ENCODE measurements at regions not wholly inside any gene's neighbourhood (a gene's known extent, or its start where the extent isn't known, plus 50 kb on each side); places are given as distances from the start of the nearest gene placed in this dataset.

- no peak overlapping the region for H3K4me3 Mint-ChIP-seq (ENCODE audit: low read depth)
- no peaks in the 10 kb centered on the region for H3K4me1 Mint-ChIP-seq (ENCODE audit: low read depth)
- H3K36me3 Mint-ChIP-seq (ENCODE audit: low read depth): no peaks in the 10 kb centered on the region
- intact Hi-C loops (cut with micrococcal nuclease): no loop called here
- no peaks in the 10 kb centered on the region for H3K27me3 Mint-ChIP-seq (ENCODE audit: low read depth)
- H3K9me3 Mint-ChIP-seq: peaks cover 24% of the 10 kb centered on the region
- DNase-seq (ENCODE audit: low spot score): no peak
- no peak overlapping the region for H3K27ac Mint-ChIP-seq
Observed at GRCh38 chr4:187777954-187778353, 217.6 kb upstream of the ZFP42 start.

- Mint-ChIP-seq H3K4me1 (ENCODE audit: low read depth) (no peaks in the 10 kb centered on the region), H3K4me3 (ENCODE audit: low read depth) (no peak overlapping the region), H3K27me3 (ENCODE audit: low read depth) (no peaks in the 10 kb centered on the region), H3K36me3 (ENCODE audit: low read depth) (no peaks in the 10 kb centered on the region), H3K9me3 (peaks cover 24% of the 10 kb centered on the region), H3K27ac (no peak overlapping the region)
- DNase-seq (ENCODE audit: low spot score): no peak
- intact Hi-C loops (cut with micrococcal nuclease): no loop called here
Observed at GRCh38 chr4:187780070-187780469, 215.5 kb upstream of the ZFP42 start.

- H3K9me3 Mint-ChIP-seq: peaks cover 31% of the 10 kb centered on the region
- intact Hi-C loops (cut with micrococcal nuclease): no loop called here
- no peaks in the 10 kb centered on the region for H3K4me1 Mint-ChIP-seq (ENCODE audit: low read depth)
- no peak for DNase-seq (ENCODE audit: low spot score)
- no peaks in the 10 kb centered on the region for H3K36me3 Mint-ChIP-seq (ENCODE audit: low read depth)
- H3K4me3 Mint-ChIP-seq (ENCODE audit: low read depth): no peak overlapping the region
- H3K27ac Mint-ChIP-seq: no peak overlapping the region
- H3K27me3 Mint-ChIP-seq (ENCODE audit: low read depth): no peaks in the 10 kb centered on the region
Observed at GRCh38 chr4:187782286-187782824, 213.2 kb upstream of the ZFP42 start.

DNA sequence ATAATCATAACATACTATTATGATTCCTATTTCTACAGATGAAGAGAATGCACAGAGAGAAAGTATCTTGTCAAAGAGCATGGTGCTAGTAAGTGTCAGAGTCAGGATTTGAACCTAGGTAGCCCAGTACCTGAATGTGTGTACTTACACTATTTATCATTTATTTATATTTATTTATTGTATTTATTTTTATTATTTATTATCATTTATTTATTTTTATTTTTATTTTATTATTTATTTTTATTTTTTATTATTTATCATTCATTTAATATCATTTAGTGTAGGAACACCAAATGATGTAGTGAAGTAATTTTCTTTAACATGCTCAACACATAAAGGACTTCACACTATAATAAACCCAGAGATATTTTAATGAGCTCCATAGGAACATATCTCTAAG lies 209.4 kb upstream of the ZFP42 start:
- Mint-ChIP-seq H3K27ac (no peak overlapping the region), H3K9me3 (peaks cover 24% of the 10 kb centered on the region), H3K27me3 (ENCODE audit: low read depth) (no peaks in the 10 kb centered on the region), H3K4me3 (ENCODE audit: low read depth) (no peak overlapping the region), H3K4me1 (ENCODE audit: low read depth) (no peaks in the 10 kb centered on the region), H3K36me3 (ENCODE audit: low read depth) (no peaks in the 10 kb centered on the region)
- no peak for DNase-seq (ENCODE audit: low spot score)
- intact Hi-C loops (cut with micrococcal nuclease): no loop called here

DNA sequence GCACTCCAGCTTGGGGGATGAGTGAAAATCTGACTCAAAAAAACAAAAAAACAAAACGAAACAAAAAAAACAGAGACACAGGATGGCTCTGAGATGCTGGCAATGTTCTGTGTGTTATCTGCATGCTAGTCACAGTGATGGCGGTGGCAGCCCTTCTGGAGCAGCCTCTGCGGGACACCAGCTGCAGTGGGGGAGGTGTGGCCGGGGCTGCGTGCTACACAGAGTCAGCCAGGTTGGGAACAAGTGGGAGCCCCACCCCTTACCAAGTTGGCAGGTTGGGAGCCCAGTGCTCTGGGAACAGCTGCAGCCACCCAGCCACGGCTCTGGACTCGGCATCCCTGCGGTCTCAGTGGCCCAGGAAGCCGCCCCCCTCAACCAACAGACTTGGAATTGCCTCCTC lies 206.5 kb upstream of the ZFP42 start:
- H3K9me3 Mint-ChIP-seq: peaks cover 11% of the 10 kb centered on the region
- H3K27me3 Mint-ChIP-seq (ENCODE audit: low read depth): no peaks in the 10 kb centered on the region
- no peak overlapping the region for H3K4me3 Mint-ChIP-seq (ENCODE audit: low read depth)
- DNase-seq (ENCODE audit: low spot score): no peak
- H3K27ac Mint-ChIP-seq: no peak overlapping the region
- H3K4me1 Mint-ChIP-seq (ENCODE audit: low read depth): no peaks in the 10 kb centered on the region
- H3K36me3 Mint-ChIP-seq (ENCODE audit: low read depth): no peaks in the 10 kb centered on the region
- intact Hi-C loops (cut with micrococcal nuclease): no loop called here

GRCh38 chr4:187795737-187796136 lies 199.8 kb upstream of the ZFP42 start:
- Mint-ChIP-seq H3K27ac (no peak overlapping the region), H3K9me3 (peaks cover 14% of the 10 kb centered on the region), H3K36me3 (ENCODE audit: low read depth) (no peaks in the 10 kb centered on the region), H3K4me3 (ENCODE audit: low read depth) (no peak overlapping the region), H3K4me1 (ENCODE audit: low read depth) (no peaks in the 10 kb centered on the region), H3K27me3 (ENCODE audit: low read depth) (no peaks in the 10 kb centered on the region)
- DNase-seq (ENCODE audit: low spot score): no peak
- intact Hi-C loops (cut with micrococcal nuclease): no loop called here

GRCh38 chr4:187798385-187798784 lies 197.2 kb upstream of the ZFP42 start:
- Mint-ChIP-seq H3K4me3 (ENCODE audit: low read depth) (no peak overlapping the region), H3K27me3 (ENCODE audit: low read depth) (no peaks in the 10 kb centered on the region), H3K36me3 (ENCODE audit: low read depth) (no peaks in the 10 kb centered on the region), H3K9me3 (peaks cover 31% of the 10 kb centered on the region), H3K27ac (no peak overlapping the region), H3K4me1 (ENCODE audit: low read depth) (no peaks in the 10 kb centered on the region)
- no peak for DNase-seq (ENCODE audit: low spot score)
- intact Hi-C loops (cut with micrococcal nuclease): no loop called here

- intact Hi-C loops (cut with micrococcal nuclease): no loop called here
- no peak for DNase-seq (ENCODE audit: low spot score)
- H3K9me3 Mint-ChIP-seq: peaks cover 31% of the 10 kb centered on the region
- no peaks in the 10 kb centered on the region for H3K36me3 Mint-ChIP-seq (ENCODE audit: low read depth)
- no peaks in the 10 kb centered on the region for H3K27me3 Mint-ChIP-seq (ENCODE audit: low read depth)
- H3K4me1 Mint-ChIP-seq (ENCODE audit: low read depth): no peaks in the 10 kb centered on the region
- H3K4me3 Mint-ChIP-seq (ENCODE audit: low read depth): no peak overlapping the region
- H3K27ac Mint-ChIP-seq: no peak overlapping the region
Observed at GRCh38 chr4:187799735-187800134, 195.8 kb upstream of the ZFP42 start.

DNA sequence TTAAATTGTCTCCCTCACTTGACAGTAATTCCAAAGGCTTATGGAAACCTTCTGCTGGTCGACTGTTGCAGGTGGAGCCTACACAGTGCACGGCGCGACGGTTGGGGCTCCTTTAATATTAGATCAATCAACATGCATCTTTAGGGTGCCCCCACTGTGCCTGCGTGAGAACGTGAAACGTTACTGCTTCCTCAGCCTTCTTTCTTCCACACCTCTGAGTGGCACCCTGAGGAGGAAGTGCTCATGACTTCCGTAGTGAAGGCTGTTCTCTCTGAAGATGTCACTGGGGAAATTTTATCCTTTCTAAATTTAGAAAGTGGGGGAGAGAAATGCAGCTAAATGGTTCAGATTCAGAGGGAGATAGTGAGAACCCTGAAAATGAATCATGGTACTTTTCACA lies 184.0 kb upstream of the ZFP42 start:
- Mint-ChIP-seq H3K9me3 (peaks cover 31% of the 10 kb centered on the region), H3K27ac (no peak overlapping the region), H3K4me1 (ENCODE audit: low read depth) (no peaks in the 10 kb centered on the region), H3K27me3 (ENCODE audit: low read depth) (no peaks in the 10 kb centered on the region), H3K36me3 (ENCODE audit: low read depth) (no peaks in the 10 kb centered on the region), H3K4me3 (ENCODE audit: low read depth) (no peak overlapping the region)
- DNase-seq (ENCODE audit: low spot score): no peak
- intact Hi-C loops (cut with micrococcal nuclease): no loop called here

DNA sequence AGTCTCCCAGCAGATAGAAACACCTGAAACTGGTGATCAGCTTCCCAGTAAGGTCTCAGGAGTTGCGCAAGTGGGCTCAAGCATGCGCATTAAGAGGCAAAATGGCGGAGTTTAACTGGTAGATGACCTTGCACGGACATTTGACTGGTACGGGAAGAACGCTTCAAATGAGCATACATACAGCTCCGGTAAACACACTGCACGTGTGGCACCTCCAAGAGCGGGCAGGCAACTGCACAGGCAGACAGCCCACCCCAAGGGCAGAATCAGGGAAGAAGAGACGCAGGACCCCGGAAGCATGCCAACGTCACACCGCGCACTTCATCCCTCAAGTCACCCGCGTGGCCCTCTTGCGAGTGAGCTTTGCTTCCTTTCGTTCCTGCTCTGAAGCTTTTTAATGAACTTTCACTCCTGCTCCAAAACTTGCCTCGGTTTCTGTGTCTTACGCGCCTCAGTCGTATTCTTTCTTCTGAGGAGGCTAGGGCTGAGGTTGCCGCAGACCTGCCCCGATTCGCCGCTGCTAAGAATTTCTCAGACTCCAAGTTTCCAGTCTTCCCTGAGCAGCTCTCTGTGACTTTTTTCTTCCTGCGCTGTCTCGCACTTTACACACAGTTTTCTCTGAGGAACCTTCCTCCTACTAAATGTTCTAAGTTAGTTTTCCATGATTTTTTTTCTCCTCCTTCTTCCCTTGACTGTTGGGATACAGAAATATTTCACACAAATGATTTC lies 180.7 kb upstream of the ZFP42 start:
- H3K36me3 Mint-ChIP-seq (ENCODE audit: low read depth): no peaks in the 10 kb centered on the region
- H3K27ac Mint-ChIP-seq: peak overlapping the region; percentile 70
- H3K4me3 Mint-ChIP-seq (ENCODE audit: low read depth): peak overlapping the region; percentile 66
- H3K27me3 Mint-ChIP-seq (ENCODE audit: low read depth): no peaks in the 10 kb centered on the region
- DNase-seq (ENCODE audit: low spot score): no peak
- intact Hi-C loops (cut with micrococcal nuclease): no loop called here
- H3K4me1 Mint-ChIP-seq (ENCODE audit: low read depth): no peaks in the 10 kb centered on the region
- peaks cover 40% of the 10 kb centered on the region for H3K9me3 Mint-ChIP-seq

DNA sequence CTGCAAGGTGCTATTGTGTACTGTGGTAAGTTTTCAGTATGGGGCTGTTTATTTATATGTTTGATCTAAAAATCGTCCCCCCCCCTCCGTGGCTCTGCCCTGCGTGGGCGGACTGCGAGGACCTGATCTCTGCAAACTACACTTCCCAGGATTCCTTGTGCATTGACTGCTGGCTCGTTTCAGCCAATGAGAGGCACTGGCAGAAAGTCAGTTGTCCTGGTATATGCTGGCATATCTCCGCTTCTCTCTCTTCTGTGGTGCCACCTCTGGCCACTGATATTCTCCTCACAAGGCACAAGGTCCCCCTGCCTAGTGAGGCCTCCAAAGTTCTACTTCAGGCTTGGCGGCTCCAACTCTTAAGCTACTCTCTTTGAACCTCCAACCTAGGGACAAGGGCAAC lies 168.8 kb upstream of the ZFP42 start:
- H3K9me3 Mint-ChIP-seq: peaks cover 42% of the 10 kb centered on the region
- no peak overlapping the region for H3K27ac Mint-ChIP-seq
- no peaks in the 10 kb centered on the region for H3K36me3 Mint-ChIP-seq (ENCODE audit: low read depth)
- no peak overlapping the region for H3K4me3 Mint-ChIP-seq (ENCODE audit: low read depth)
- no peak for DNase-seq (ENCODE audit: low spot score)
- no peaks in the 10 kb centered on the region for H3K4me1 Mint-ChIP-seq (ENCODE audit: low read depth)
- no peaks in the 10 kb centered on the region for H3K27me3 Mint-ChIP-seq (ENCODE audit: low read depth)
- intact Hi-C loops (cut with micrococcal nuclease): no loop called here

GRCh38 chr4:187827631-187828030 lies 167.9 kb upstream of the ZFP42 start:
- Mint-ChIP-seq H3K4me3 (ENCODE audit: low read depth) (no peak overlapping the region), H3K4me1 (ENCODE audit: low read depth) (no peaks in the 10 kb centered on the region), H3K36me3 (ENCODE audit: low read depth) (no peaks in the 10 kb centered on the region), H3K27ac (no peak overlapping the region), H3K9me3 (peaks cover 46% of the 10 kb centered on the region), H3K27me3 (ENCODE audit: low read depth) (no peaks in the 10 kb centered on the region)
- intact Hi-C loops (cut with micrococcal nuclease): no loop called here
- DNase-seq (ENCODE audit: low spot score): no peak

- intact Hi-C loops (cut with micrococcal nuclease): no loop called here
- Mint-ChIP-seq H3K4me3 (ENCODE audit: low read depth) (no peak overlapping the region), H3K4me1 (ENCODE audit: low read depth) (no peaks in the 10 kb centered on the region), H3K36me3 (ENCODE audit: low read depth) (no peaks in the 10 kb centered on the region), H3K27me3 (ENCODE audit: low read depth) (no peaks in the 10 kb centered on the region), H3K9me3 (peaks cover 51% of the 10 kb centered on the region), H3K27ac (no peak overlapping the region)
- DNase-seq (ENCODE audit: low spot score): no peak
Observed at GRCh38 chr4:187839765-187840164, 155.8 kb upstream of the ZFP42 start.

DNA sequence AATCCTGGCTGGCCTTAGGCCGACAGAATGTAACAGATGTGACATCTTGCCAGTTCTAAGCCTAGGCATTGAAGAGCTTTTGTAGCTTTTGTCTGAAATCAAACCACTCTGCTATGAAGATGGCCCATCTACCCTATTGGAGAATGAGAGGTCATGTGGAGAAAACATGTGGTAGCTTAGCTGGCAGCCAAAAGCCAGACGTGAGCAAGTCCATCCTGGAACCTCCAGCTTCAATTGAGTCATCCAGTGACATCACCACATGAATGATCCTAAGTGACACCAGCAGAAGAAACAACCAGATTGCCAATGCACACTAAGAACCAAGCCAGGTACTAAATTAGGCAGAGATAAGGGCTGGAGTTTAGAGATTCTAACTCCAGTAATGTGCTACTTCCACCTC lies 154.8 kb upstream of the ZFP42 start:
- DNase-seq (ENCODE audit: low spot score): no peak
- intact Hi-C loops (cut with micrococcal nuclease): no loop called here
- H3K4me1 Mint-ChIP-seq (ENCODE audit: low read depth): no peaks in the 10 kb centered on the region
- H3K9me3 Mint-ChIP-seq: peaks cover 57% of the 10 kb centered on the region
- H3K4me3 Mint-ChIP-seq (ENCODE audit: low read depth): no peak overlapping the region
- H3K36me3 Mint-ChIP-seq (ENCODE audit: low read depth): no peaks in the 10 kb centered on the region
- H3K27me3 Mint-ChIP-seq (ENCODE audit: low read depth): no peaks in the 10 kb centered on the region
- H3K27ac Mint-ChIP-seq: no peak overlapping the region

Data from activated T-helper 2 cell treated with anti-CD3 and anti-CD28 coated beads, Interferon-gamma antibody, Interleukin-2, Interleukin-4, amounts not matched to agents 10 μg/mL and 5 μg/mL and 100 μg/mL, durations not matched to agents 14 hours and 24 hours and 36 hours (primary cell).